ENCODE measurements at regions not wholly inside any gene's neighbourhood (a gene's known extent, or its start where the extent isn't known, plus 50 kb on each side); places are given as distances from the start of the nearest gene placed in this dataset.
"Not testable (repeated sequence)": the region's sequence is repeated elsewhere in the genome, so short reads cannot be mapped to it uniquely, and the experiment has no call there.

DNA sequence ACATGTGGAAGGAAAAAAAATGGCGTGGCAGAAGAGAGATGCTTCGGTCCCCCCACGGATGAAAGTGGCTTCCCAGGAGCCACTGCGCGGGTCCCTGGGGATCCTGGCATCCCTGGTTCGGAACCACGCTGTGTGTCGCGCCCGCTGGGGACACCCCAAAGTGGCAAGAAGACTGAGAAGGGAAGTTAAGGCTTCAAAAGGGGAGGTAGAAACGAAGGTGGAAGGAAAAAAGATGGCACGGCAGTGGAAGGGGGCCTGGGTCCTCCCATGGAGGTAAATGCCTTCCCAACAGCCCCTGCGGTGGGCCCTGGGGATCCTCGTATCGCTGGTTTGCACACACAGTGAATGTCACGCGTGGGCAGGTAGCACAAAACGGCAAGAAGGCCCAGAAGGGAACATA is 281.7 kb downstream of the ALG10 start:
- DNase-seq (ENCODE audit: low spot score): no peak

DNA sequence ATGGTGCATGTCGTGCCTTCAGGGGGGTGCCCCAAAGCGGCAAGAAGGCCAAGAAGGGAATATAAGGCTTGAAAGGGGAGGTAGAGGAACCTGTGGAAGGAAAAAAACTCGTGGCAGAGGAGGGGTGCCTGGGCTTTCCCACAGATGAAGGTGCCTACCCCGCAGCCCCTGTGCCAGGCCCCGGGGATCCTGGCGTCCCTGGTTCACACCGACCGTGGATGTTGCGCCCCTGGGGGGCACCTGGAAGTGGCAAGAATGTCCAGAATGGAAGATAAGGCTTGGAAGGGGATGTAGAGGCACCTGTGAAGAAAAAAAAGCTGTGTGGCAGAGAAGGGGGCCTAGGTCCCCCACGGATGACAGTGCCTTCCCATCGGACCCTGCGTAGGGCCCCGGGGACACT is 282.2 kb downstream of the ALG10 start:
- no peak for DNase-seq (ENCODE audit: low spot score)

DNA sequence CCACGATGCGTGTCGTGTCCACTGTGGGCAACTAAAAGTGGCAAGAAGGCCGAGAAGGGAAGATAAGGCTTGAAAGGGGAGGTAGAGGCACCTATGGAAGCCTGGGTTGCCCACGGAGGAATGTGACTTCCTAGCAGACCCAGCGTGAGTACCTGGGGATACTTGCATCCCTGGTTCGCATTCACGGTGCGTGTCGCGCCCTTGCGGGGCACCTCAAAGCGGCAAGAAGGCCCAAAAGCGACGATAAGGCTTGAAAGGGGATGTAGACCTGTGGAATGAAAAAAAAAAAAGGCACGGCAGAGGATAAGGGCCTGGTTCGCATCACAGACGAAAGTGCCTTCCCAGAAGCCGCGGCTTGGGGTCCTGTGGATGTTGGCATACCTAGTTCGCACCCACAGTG is 282.9 kb downstream of the ALG10 start:
- DNase-seq (ENCODE audit: low spot score): no peak

DNA sequence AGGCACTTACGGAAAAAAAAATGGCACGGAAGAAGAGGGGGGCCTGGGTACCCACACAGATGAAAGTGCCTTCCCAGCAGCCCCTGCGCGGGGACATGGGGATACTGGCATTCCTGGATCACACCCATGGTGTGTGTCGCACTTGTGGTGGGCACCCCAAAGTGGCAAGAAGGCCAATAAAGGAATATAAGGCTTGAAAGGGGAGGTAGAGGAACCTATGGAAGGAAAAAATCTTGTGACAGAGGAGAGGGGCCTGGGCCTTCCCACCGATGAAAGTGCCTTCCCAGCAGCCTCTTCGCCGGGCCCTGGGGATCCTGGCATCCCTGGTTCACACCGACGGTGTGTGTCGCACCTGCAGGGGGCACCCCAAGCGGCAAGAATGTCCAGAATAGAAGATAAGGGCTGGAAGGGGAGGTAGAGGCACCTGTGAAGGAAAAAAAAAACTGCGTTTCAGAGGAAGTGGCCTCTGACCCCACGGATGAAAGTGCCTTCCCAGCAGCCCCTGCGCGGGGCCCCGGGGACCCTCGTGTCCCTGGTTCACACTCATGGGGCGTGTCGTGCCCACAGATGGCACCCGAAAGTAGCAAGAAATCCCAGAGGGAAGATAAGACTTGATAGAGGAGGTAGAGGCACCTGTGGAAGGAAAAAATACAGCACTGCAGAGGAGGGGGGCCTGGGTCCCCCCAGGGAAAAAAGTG is 284.0 kb downstream of the ALG10 start:
- no peak for DNase-seq (ENCODE audit: low spot score)

DNA sequence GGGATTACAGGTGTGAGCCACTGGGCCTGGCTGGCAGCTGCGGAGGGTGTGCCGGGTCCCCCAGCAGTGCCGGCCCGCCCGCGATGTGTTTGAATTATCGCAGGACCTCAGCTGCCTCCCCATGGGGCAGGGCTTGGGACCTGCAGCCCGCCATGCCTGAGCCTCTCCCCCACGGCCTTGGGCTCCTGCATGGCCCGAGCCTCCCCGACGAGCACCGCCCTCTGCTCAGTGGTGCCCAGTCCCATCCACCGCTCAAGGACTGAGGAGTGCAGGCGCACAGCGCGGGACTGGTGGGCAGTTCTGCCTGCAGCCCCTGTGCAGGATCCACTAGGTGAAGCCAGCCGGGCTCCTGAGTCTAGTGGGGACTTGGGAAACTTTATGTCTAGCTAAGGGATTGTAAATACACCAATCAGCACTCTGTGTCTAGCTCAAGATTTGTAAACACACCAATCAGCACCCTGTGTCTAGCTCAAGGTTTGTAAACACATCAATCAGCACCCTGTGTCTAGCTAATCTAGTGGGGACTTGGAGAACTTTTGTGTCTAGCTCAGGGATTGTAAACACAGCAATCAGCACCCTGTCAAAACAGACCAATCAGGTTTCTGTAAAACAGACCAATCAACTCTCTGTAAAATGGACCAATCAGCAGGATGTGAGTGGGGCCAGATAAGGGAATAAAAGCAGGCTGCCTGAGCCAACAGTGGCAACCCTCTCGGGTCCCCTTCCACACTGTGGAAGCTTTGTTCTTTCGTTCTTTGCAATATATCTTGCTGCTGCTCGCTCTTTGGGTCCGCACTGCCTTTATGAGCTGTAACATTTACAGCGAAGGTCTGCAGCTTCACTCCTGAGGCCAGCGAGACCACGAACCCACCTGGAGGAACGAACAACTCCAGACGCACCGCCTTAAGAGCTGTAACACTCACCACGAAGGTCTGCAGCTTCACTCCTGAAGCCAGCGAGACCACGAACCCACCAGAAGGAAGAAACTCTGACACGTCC is 287.8 kb downstream of the ALG10 start:
- DNase-seq (ENCODE audit: low spot score): not testable (repeated sequence)

DNA sequence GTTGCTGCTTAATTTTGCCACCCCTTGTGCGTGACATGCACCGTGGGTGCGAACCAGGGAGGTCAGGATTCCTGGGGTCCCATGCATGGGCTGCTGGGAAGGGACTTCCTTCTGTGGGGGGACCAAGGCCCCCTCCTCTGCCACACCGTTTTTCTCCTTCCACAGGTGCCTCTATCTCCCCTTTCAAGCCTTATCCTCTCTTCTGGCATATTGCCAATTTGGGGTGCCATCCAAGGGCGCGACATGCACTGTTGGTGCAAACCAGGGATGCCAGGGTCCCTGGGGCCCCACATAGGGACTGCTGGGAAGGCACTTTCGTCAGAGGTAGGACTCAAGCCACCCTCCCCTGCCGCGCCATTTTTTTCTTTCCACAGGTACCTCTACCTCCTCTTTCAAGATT is 289.0 kb downstream of the ALG10 start:
- DNase-seq (ENCODE audit: low spot score): no peak

DNA sequence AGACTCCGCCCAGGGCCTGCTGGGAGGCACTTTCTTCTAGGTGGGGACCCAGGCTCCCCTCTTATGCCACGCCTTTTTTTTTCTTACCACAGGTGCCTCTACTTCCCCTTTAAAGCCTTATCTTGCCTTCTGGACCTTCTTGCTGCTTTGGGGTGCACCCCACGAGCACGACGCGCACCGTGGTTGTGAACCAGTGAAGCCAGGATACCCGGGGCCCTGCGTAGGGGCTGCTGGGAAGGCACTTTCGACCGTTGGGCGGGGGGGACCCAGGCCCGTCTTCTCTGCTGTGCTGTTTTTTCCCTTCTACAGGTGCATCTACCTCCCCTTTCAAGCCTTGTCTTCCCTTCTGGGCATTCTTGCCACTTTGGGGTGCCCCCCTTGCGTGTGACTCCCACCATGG is 305.4 kb downstream of the ALG10 start:
- DNase-seq (ENCODE audit: low spot score): no peak

DNA sequence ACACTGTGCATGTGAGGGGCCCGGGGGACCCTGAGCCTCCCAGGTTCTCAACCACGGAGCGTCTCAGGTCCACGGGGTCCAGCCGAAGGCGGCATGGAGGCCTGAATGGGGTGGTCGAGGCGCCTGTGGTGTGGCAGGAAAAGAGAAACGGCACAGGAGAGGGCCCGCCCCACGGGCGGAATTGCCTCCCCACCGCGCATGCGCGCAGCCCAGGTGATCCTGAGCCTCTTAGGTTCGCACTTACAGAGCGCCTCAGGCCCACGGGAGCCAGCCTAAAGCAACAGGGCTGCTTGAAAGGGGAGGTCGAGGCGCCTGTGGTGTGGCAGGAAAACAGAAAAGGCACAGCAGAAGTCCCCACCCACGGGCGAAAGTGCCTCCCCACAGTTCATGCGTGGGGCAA is 311.0 kb downstream of the ALG10 start:
- DNase-seq (ENCODE audit: low spot score): no peak

DNA sequence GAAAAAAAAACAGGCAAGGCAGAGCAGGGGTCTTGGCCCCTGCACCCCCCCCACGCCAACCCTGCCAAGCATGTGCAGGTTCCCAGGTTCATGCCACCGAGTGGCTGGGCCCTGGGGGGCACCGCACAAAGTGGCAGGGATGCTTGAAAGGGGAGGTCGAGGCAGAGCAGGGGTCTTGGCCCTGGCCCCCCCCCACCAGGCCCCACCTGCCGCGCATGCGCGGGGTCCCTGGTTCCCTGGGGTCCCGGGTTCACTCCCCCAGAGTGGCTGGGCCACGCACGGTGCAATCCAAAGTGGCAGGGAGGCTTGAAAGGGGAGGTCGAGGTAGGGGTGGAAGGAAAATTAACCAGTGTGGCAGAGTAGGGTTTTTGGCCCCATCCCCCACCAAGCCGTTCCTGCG is 312.2 kb downstream of the ALG10 start:
- DNase-seq (ENCODE audit: low spot score): no peak

DNA sequence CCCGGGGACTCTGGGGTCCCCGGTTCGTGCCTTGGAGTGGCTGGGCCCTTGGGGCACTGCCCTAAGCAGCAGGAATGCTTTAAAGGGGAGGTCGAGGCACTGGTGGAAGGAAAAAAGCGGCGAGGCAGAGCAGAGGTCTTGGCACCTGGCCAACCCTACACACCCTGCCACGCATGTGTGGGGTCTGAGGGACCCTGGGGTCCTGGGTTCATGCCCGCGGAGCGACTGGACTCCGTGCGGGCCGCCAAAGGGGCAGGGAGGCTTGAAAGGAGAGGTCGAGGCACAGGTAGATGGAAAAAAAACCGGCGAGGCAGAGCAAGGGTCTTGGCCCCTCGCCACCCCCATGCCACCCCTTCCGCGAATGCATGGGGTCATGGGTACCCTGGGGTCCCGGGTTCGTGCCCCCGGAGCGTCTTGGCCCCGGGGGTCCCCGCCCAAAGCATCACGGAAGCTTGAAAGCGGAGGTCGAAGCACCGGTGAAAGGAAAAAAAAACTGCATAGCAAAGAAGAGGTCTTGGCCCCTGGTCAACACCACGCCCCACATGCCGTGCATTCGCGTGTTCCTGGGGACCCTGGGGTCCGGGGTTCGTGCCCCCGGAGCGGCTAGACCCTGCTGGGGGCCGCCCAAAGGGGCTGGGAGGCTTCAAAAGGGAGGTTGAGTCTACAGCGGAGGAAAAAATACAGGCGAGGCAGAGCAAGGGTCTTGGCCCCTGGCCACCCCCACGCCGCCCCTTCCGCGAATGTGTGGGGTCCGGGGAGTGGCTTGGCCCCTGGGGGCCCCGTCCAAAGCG is 312.9 kb downstream of the ALG10 start:
- DNase-seq (ENCODE audit: low spot score): no peak

DNA sequence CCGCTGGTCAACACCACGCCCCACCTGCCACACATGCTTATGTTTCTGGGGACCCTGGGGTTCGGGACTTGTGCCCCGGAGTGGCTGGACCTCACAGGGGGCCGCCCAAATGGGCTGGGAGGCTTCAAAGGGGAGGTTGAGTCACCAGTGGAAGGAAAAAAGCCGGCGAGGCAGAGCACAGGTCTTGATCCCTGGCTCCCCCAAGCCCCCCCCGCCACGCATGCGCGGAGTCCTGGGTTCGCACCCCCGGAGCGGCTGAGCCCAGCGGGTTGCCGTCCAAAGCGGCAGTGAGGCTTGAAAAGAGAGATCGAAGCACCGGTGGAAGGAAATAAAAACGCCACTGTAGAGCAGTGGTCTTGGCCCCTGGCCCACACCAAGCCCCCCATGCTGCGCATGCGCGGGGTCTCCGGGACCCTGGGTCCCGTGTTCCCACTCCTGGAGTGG is 313.5 kb downstream of the ALG10 start:
- no peak for DNase-seq (ENCODE audit: low spot score)

DNA sequence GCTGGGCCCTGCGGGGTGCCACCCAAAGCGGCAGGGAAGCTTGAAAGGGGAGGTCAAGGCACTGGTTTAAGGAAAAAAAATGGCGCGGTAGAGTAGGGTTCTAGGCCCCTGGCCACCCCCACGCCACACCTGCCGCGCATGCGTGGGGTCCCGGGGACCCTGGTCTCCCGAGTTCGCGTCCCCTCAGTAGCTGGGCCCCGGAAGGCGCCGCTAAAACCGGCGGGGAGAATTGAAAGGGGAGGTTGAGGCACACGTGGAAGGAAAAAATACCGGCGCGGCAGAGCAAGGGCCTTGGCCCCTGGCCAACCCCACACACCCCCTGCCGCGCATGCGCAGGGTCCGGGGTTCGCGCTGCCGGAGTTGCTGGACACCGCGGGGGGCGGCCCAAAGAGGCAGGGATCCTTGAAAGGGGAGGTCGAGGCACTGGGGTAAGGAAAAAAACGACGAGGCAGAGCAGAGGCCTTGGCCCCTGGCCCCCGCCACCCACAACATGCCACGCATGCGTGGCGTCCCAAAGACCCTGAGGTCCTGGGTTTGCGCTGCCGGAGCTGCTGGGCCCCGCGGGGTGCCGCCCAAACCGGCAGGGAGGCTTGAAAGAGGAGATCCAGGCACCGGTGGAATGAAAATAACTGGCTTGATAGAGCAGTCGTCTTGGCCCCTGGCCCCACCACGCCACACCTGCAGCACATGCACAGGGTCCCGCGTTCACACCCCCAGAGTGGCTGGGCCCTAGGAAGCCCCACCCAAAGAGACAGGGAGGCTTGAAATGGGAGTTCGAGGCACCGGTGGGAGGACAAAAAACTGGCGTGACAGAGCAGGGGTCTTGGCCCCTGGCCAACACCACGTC is 314.5 kb downstream of the ALG10 start:
- no peak for DNase-seq (ENCODE audit: low spot score)

DNA sequence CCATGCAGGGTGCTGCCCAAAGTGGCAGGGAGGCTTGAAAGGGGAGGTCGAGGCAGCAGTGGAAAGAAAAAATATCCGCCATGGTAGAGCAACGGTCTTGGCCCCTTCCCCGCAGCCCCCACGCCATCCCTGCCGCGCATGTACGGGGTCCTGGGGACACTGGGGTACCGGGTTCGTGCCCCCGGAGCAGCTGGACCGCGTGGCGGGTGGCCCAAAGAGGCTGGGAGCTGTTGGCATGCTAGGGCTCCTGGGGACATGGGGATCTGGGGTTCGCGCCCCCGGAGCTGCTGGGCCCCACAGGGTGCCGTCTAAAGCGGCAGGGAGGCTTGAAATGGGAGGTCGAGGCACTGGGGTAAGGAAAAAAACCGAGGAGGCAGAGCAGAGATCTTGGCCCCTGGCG is 316.5 kb downstream of the ALG10 start:
- DNase-seq (ENCODE audit: low spot score): no peak

DNA sequence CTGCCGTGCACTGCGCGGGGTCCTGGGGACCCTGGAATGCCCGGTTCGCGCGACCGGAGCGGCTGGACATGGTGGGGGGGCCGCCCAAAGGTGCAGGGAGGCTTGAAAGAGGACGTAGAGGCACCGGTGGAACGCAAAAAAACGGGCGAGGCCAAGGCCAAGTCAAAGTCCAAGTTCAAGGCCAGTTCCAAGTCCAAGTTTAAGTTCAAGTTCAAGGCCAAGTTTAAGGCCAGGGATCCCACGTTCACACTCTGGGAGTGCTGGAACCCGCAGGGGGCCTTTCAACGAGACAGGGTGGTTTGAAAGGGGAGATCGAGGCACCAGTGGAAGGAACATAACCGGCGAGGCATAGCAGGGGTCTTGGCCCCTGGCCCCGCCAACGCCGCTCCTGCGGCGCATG is 317.6 kb downstream of the ALG10 start:
- DNase-seq (ENCODE audit: low spot score): no peak

DNA sequence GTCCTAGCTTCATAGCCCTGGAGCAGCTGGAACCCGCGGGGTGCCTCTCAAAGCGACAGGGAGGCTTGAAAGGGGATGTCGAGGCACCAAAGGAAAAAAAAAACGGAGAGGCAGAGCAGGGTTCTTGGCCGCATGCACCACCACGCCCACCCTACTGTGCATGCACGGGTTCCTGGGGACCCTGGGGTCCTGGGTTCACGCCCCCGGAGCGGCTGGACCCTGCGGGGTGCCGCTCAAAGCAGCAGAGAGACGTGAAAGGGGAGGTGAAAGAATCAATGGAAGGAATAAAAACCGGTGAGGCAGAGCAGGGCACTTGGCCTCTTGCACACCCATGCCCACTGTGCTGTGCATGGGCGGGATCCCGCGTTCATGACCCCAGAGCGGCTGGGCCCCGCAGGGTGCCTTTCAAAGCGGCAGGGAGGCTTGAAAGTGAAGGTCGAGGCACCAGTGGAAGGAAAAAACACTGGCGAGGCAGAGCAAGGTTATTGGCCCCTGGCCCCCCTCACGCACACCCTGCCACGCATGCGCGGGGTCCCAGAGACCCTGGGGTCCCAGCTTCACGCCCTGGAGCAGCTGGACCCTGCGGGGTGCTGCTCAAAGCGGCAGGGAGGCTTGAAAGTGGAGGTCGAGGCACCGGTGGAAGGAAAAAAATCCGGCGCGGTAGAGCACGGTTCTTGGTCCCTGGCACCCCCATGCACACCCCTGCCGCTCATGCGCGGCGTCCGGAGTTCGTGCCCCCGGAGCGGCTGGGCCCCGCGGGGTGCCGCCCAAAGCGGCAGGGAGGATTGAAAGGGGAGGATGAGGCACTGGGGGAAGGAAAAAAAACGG is 318.5 kb downstream of the ALG10 start:
- no peak for DNase-seq (ENCODE audit: low spot score)

DNA sequence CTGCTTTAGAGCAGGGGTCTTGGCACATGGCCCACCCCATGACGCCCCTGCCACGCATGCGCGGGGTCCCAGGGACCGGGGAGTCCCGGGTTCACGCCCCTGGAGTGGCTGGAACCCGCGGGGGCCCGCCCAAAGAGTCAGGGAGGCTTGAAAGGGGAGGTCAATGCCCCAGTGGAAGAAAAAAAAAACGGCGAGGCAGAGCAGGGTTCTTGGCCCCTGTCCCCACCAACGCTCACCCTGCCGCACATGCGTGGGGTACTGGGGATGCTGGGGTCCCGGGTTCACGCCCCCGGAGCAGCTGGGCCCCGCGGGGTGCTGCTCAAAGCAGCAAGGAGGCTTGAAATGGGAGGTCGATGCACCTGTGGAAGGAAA is 319.1 kb downstream of the ALG10 start:
- no peak for DNase-seq (ENCODE audit: low spot score)

DNA sequence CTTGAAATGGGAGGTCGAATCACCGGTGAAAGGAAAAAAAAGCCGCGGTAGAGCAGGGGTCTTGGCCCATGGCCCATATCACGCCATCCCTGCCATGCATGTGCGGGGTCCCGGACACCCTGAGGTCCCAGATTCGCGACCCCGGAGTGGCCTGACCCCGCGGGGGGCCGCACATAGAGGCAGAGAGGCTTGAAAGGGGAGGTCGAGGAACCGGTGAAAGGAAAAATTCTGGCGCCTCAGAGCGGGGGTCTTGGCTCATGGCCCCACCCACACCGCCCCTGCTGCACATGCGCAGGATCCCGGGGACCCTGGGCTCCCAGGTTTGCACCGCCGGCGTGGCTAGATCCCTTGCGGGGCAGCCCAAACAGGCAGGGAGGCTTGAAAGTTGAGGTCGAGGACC is 319.8 kb downstream of the ALG10 start:
- DNase-seq (ENCODE audit: low spot score): no peak

DNA sequence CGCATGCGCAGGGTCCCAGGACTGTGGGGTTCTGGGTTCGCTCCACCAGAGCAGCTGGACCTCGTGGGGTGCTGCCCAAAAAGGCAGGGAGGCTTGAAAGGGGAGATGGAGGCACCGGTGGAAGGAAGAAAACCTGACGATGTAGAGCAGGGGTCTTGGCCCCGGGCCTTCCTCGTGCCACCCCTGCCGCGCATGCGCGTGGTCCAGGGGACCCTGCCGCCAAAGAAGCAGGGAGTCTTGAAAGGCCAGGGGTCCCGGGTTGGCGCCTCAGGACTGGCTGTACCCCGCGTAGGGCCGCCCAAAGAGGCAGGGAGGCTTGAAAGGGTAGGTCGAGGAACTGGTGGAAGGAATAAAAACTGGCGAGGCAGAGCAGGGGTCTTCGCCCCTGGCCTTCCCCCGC is 321.0 kb downstream of the ALG10 start:
- no peak for DNase-seq (ENCODE audit: low spot score)

DNA sequence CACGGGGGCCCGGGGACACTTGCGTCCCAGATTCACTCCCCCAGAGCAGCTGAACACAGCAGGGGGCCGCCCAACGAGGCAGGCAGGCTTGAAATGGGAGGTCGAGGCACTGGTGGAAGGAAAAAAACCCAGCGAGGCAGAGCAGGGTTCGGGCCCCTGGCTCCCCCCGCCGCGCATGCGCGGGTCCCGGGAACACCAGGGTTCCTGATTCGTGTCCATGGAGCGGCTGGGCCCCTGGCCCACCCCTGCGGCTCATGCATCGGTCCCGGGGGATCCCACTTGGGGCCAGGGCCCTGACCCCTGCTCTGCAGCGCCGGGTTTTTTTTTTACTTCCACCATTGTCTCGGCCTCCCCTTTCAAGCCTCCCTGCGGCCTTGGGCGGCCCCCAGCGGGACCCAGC is 321.5 kb downstream of the ALG10 start:
- no peak for DNase-seq (ENCODE audit: low spot score)

DNA sequence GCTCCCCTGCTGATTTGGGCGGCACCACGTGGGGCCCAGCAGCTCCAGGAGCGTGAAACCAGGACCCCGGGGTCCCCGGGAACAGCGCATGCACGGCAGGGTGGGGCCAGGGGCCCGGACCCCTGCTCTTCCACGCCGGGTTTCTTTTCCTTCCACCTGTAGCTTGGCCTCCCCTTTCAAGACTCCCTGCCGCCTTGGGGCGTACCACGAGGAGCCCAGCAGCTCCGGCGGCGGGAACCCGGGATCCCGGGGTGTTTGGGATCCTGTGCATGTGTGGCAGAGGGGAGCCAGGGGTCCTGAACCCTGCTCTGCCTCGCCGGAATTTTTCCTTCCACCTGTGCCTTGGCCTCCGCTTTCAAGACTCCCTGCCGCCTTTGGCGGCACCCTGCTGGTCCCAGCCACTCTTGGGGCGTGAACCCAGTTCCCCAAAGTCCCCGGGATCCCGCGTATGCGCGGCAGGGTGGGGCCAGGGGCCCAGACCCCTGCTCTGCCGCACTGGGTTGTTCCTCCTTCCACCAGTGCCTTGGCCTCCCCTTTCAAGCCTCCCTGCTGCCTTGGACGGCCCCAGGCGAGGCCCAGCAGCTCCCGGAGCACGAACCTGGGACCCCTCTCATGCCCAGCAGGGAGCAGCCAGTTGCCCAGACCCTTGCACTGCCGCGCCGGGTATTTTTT is 322.7 kb downstream of the ALG10 start:
- no peak for DNase-seq (ENCODE audit: low spot score)

Measured in iPS-NIHi11 (cell line).